H1 (cell line): ENCODE measurements at regions not wholly inside any gene's neighbourhood (a gene's known extent, or its start where the extent isn't known, plus 50 kb on each side); places are given as distances from the start of the nearest gene placed in this dataset.

Experiments
- CTCF ChIA-PET: fragments of 300-600 bp; sonication (Branson Sonifier 250); formaldehyde crosslinking; loops from one replicate; lab custom pipeline; 2021; ENCODE audit not compliant: partially characterized antibody; lab: Charles Lee
- POLR2A ChIA-PET: fragments of 300-600 bp; sonication (Branson Sonifier 250); formaldehyde crosslinking; loops from one replicate; lab custom pipeline; 2021; ENCODE audit warnings: inconsistent platforms; ENCODE audit not compliant: partially characterized antibody; lab: Charles Lee
- DNase-seq, 2 experiments: peaks; one replicate each; pipeline versions ENCODE4 v3.0.0 to v3.0.0-alpha.2; 2010 to 2022; ENCODE audit warnings: low spot score in 2 of 2, low read depth in 1 of 2, mixed read lengths in 1 of 2
- FAIRE-seq: peaks from 2 replicates; lab custom pipeline; 2011; peaks lifted over from hg19 to GRCh38; lab: Jason Lieb, UNC
- H2AFZ ChIP-seq: 2 replicates; pipeline ENCODE4 v1.8.1; 2012; ENCODE audit warnings: low read length, inconsistent platforms
- H2AK5ac ChIP-seq: 2 replicates; pipeline ENCODE4 v1.6.1; 2013; ENCODE audit warnings: low read depth, low read length
- H2BK120ac ChIP-seq: replicated peaks from 2 replicates; pipeline ENCODE3; 2013; ENCODE audit warnings: low read depth, low read length, inconsistent platforms
- H2BK12ac ChIP-seq: 2 replicates; pipeline ENCODE4 v1.6.1; 2013; ENCODE audit warnings: low read depth, low read length
- H2BK15ac ChIP-seq: 2 replicates; pipeline ENCODE4 v1.6.1; 2013; ENCODE audit warnings: low read length
- H2BK20ac ChIP-seq: 2 replicates; pipeline ENCODE4 v1.6.1; 2013; ENCODE audit warnings: low read length
- H2BK5ac ChIP-seq: 2 replicates; pipeline ENCODE4 v1.6.1; 2013; ENCODE audit warnings: low read depth, low read length
- H3K14ac ChIP-seq: 2 replicates; pipeline ENCODE4 v1.6.1; 2013; ENCODE audit warnings: inconsistent platforms; ENCODE audit not compliant: insufficient read length
- H3K18ac ChIP-seq: 2 replicates; pipeline ENCODE4 v1.6.1; 2013; ENCODE audit warnings: low read length; ENCODE audit errors: extremely low read depth
- H3K23ac ChIP-seq: 2 replicates; pipeline ENCODE4 v1.6.1; 2013; ENCODE audit warnings: inconsistent platforms; ENCODE audit not compliant: insufficient read length
- H3K23me2 ChIP-seq: 2 replicates; pipeline ENCODE4 v1.6.1; 2013; ENCODE audit warnings: low read depth, low read length
- H3K27ac ChIP-seq: 2 replicates; pipeline ENCODE4 v1.6.1; 2011; ENCODE audit warnings: low read depth, low read length, inconsistent platforms
- H3K27me3 ChIP-seq, 4 experiments: replicated peaks in 1 of 4; 1 replicate in 1 of 4; 2 replicates in 3 of 4; pipeline versions ENCODE4 v1.6.1 to v1.8.1; 2011 to 2013; ENCODE audit warnings: low read length in 3 of 4, mild to moderate bottlenecking in 3 of 4, inconsistent platforms in 2 of 4, mixed read lengths in 2 of 4, moderate library complexity in 1 of 4; ENCODE audit not compliant: control insufficient read depth in 3 of 4, insufficient read depth in 3 of 4; ENCODE audit errors: extremely low read depth in 1 of 4
- H3K36me3 ChIP-seq, 4 experiments: 2 replicates each; pipeline versions ENCODE4 v1.6.1 to v1.8.1; 2011 to 2013; ENCODE audit warnings: mild to moderate bottlenecking in 4 of 4, low read length in 3 of 4, moderate library complexity in 2 of 4, control low read depth in 1 of 4, inconsistent platforms in 1 of 4; ENCODE audit not compliant: insufficient read depth in 4 of 4, control insufficient read depth in 2 of 4
- H3K4ac ChIP-seq: replicated peaks from 2 replicates; pipeline ENCODE3; 2013; ENCODE audit warnings: low read length, low read depth, mixed read lengths, inconsistent platforms; ENCODE audit not compliant: insufficient read length
- H3K4me1 ChIP-seq, 4 experiments: replicated peaks in 1 of 4; 1 replicate in 1 of 4; 2 replicates in 3 of 4; pipeline versions ENCODE4 v1.6.1 to v1.8.1; 2011 to 2013; ENCODE audit warnings: low read length in 3 of 4, inconsistent platforms in 2 of 4, mixed read lengths in 1 of 4; ENCODE audit not compliant: insufficient read depth in 4 of 4, control insufficient read depth in 3 of 4
- H3K4me2 ChIP-seq, 2 experiments: 2 replicates each; pipeline versions ENCODE4 v1.6.1 to v1.8.1; 2011 to 2013; ENCODE audit warnings: low read depth in 2 of 2, low read length in 2 of 2, control low read depth in 1 of 2, inconsistent platforms in 1 of 2, mild to moderate bottlenecking in 1 of 2; ENCODE audit not compliant: insufficient read depth in 1 of 2
- H3K4me3 ChIP-seq, 4 experiments: fragments of 200-600, 300-600 bp in 1 of 4; sonication (generic), shearing (Covaris generic), sonication (Bioruptor Twin) in 1 of 4; 2 replicates each; pipeline versions ENCODE4 v1.5.1 to v1.8.1; 2011 to 2016; ENCODE audit warnings: low read length in 4 of 4, low read depth in 3 of 4, control low read depth in 2 of 4, inconsistent platforms in 2 of 4, mild to moderate bottlenecking in 2 of 4, mixed read lengths in 1 of 4, moderate library complexity in 1 of 4; ENCODE audit not compliant: insufficient read depth in 2 of 4; ENCODE audit errors: extremely low read depth in 1 of 4
- H3K56ac ChIP-seq: replicated peaks from 2 replicates; pipeline ENCODE3; 2013; ENCODE audit warnings: low read depth, mild to moderate bottlenecking, mixed read lengths, low read length, inconsistent platforms; ENCODE audit not compliant: insufficient read length
- H3K79me1 ChIP-seq: 2 replicates; pipeline ENCODE4 v1.6.1; 2013; ENCODE audit warnings: low read depth, low read length, control low read depth
- H3K79me2 ChIP-seq, 2 experiments: 2 replicates each; pipeline versions ENCODE4 v1.6.1 to v1.8.1; 2012 to 2013; ENCODE audit warnings: low read length in 2 of 2, mild to moderate bottlenecking in 2 of 2, inconsistent platforms in 1 of 2; ENCODE audit not compliant: insufficient read depth in 2 of 2, control insufficient read depth in 1 of 2
- H3K9ac ChIP-seq, 4 experiments: replicated peaks in 1 of 4; 1 replicate in 1 of 4; 2 replicates in 3 of 4; pipeline versions ENCODE4 v1.6.1 to v1.8.1; 2011 to 2013; ENCODE audit warnings: low read depth in 3 of 4, low read length in 3 of 4, control low read depth in 2 of 4, mild to moderate bottlenecking in 2 of 4, moderate library complexity in 2 of 4, inconsistent platforms in 1 of 4; ENCODE audit errors: extremely low read depth in 1 of 4
- H3K9me3 ChIP-seq, 2 experiments: 2 replicates each; pipeline versions ENCODE4 v1.6.1 to v1.8.1; 2012 to 2013; ENCODE audit warnings: mild to moderate bottlenecking in 2 of 2, moderate library complexity in 2 of 2, control low read depth in 1 of 2, inconsistent platforms in 1 of 2, low read depth in 1 of 2, low read length in 1 of 2, mixed read lengths in 1 of 2; ENCODE audit not compliant: insufficient read depth in 2 of 2
- H4K20me1 ChIP-seq, 2 experiments: replicated peaks in 1 of 2; 2 replicates each; pipeline versions ENCODE3 to v1.8.1; 2011 to 2013; ENCODE audit warnings: inconsistent platforms in 2 of 2, low read length in 2 of 2, mild to moderate bottlenecking in 1 of 2; ENCODE audit not compliant: insufficient read depth in 2 of 2, control insufficient read depth in 1 of 2
- H4K5ac ChIP-seq: 2 replicates; pipeline ENCODE4 v1.6.1; 2013; ENCODE audit warnings: low read length, low read depth, mixed read lengths, inconsistent platforms; ENCODE audit not compliant: insufficient read length
- H4K8ac ChIP-seq: 2 replicates; pipeline ENCODE4 v1.8.0; 2013; ENCODE audit warnings: mild to moderate bottlenecking, moderate library complexity, low read length, inconsistent platforms; ENCODE audit not compliant: insufficient read depth; ENCODE audit errors: extremely low read depth
- H4K91ac ChIP-seq: replicated peaks from 2 replicates; pipeline ENCODE3; 2013; ENCODE audit warnings: low read length, mixed read lengths, inconsistent platforms; ENCODE audit not compliant: insufficient read length
- SUZ12 ChIP-seq: fragments of 200-600 bp; sonication (generic); IDR thresholded peaks from 2 replicates; pipeline ENCODE4 v1.6.1; 2012; ENCODE audit warnings: mild to moderate bottlenecking, inconsistent platforms, low read length, moderate library complexity, mixed read lengths
- WGBS, 2 experiments: shearing (Covaris generic) in 1 of 2; methylation state at CpG; one replicate each; pipeline versions ENCODE4 v1.1.6 to v1.1.7; 2013 to 2015; ENCODE audit warnings: low lambda C conversion rate in 2 of 2, mixed read lengths in 2 of 2, inconsistent platforms in 1 of 2, low coverage in 1 of 2, missing lambda C conversion rate in 1 of 2; ENCODE audit not compliant: insufficient replicate concordance in 2 of 2, insufficient coverage in 1 of 2, insufficient read length in 1 of 2; ENCODE audit errors: extremely low coverage in 1 of 2, missing lambda C conversion rate in 1 of 2; 5-methylcytosine and 5-hydroxymethylcytosine counted together

DNA sequence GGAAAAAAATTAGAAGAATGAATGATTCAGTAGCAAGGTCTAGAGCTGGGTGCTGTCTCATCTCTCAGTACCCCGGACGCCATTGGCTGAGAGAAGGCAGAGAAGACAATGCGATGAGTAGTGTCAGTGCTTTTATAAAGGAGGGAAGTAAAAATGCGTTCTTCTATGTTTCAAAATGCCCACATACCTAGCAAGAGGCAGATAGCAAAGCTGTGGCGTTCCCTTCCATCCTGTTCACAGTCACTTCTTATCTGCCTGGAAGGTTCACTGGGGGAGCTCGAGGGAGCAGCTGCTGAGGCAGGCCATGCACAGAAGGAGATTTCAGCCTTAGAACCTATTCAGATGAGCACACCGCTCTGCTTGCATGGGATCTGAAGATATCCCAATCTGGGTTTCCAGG, 234.0 kb downstream of the RPLP1 start:
- no peak overlapping the region for H4K8ac ChIP-seq
- WGBS, 2 experiments: 83% methylated on average over 7 of the region's 7 CpGs; no CpG with 5 or more reads in 1 of the 2 experiments
- TF ChIP-seq SUZ12: no peak

More for the DNA sequence above, 234.0 kb downstream of the RPLP1 start:
- Histone ChIP-seq H3K56ac (no peak overlapping the region), H3K79me2 (no peaks in the 10 kb centered on the region), H3K9me3 (0 out of 4 replicates have a peak, but pooled peaks cover 7% of the 10 kb centered on the region in 2 experiments), H2AFZ (no peak overlapping the region), H3K23ac (no peak overlapping the region), H3K18ac (no peak overlapping the region), H3K4me1 (no peaks in the 10 kb centered on the region), H3K14ac (no peak overlapping the region), H2BK5ac (no peak overlapping the region), H2BK20ac (no peak overlapping the region), H2BK12ac (no peak overlapping the region), H2BK120ac (no peak overlapping the region), H4K5ac (no peak overlapping the region), H3K27me3 (no peaks in the 10 kb centered on the region), H4K20me1 (no peaks in the 10 kb centered on the region), H2AK5ac (no peak overlapping the region), H3K23me2 (no peaks in the 10 kb centered on the region), H2BK15ac (no peak overlapping the region), H3K4me2 (no peak overlapping the region), H4K91ac (no peak overlapping the region), H3K79me1 (no peaks in the 10 kb centered on the region), H3K27ac (no peak overlapping the region), H3K4me3 (no peak overlapping the region), H3K9ac (no peak overlapping the region), H3K4ac (no peak overlapping the region), H3K36me3 (no peaks in the 10 kb centered on the region)
- FAIRE-seq (no peak), DNase-seq (no peak)
- ChIA-PET CTCF (interaction anchor here (0.9 kb wide), 1 partner anchor 11 kb away, joined by 4 read pairs; no protein-coding TSS in a partner anchor), POLR2A (interaction anchor here (1.0 to 1.1 kb wide), 2 partner anchors 11 to 18 kb away, joined by 3 to 4 read pairs; no protein-coding TSS in a partner anchor)
